DMS 273 (cell line): ENCODE measurements at regions not wholly inside any gene's neighbourhood (a gene's known extent, or its start where the extent isn't known, plus 50 kb on each side); places are given as distances from the start of the nearest gene placed in this dataset.

Source experiments
- DNase-seq: peaks from one replicate; lab custom pipeline; 2025; ENCODE audit not compliant: unreplicated experiment; lab: John Stamatoyannopoulos, UW

DNA sequence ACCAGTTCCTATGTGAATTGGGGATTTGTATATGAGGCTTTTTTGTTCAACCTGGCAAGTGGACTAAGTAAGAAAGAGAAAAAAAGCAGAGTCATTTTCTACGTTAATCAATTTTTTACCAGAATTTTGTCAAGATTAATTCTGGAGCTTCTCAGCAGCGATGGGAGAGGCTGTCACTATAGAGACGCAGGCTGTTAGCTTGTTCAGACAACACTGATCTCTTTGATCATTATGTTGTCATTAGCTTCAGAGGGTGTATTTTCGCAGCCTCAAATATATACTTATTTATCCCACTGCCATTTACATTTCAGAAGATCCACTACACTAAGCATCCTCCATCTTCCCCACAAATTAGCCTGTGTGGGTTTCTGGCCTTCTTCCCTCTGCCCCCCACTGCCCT lies 196.7 kb upstream of the PFKP start:
- no peak for DNase-seq

GRCh38 chr10:2867788-2868299 lies 199.5 kb upstream of the PFKP start:
- DNase-seq = no peak

DNA sequence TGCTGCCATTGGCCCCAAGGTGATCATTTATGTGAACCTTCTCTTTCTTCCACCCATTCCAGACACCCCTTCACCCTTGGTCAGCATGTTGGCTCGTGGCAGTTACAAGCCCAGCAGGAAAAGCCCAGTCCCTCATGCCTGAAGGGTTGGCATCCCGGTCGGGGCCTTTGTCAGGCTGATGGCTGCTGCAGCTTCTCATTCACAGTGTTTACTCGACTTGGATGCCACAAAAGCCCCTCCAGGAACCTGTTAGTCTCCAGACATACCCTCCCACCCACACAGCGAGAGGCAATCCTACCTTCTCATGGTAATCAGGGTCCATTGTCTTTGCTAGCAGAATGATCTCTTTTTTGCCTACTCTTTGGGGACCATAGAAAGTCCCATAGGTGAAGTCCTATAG lies 200.8 kb upstream of the PFKP start:
- DNase-seq = no peak

DNA sequence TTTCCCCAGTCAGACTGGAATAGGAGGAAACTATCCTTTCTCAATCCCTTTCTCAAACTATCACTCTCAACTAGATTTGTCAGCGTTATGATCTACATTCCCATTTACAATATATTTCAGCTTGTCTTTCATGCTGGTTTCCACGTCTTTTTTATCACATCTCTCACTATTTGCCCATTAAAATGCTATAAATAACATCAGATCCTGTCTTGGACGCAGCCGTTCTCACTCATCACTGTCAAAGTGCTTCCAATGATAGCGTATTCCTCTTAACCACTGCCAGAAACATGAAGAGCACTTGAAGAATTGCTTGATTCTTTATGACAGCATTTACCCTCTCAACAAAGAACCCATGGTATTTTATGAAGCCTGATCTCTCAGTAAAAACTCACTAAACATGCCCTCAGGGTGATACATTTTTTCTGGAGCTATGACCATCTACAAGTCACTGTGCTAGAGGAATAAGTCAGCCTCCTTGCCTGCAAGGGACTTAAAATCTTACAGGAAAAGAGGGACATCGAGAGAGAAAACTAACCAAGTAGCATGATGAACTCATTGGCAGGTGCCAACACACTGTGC lies 205.6 kb upstream of the PFKP start:
- no peak for DNase-seq

DNA sequence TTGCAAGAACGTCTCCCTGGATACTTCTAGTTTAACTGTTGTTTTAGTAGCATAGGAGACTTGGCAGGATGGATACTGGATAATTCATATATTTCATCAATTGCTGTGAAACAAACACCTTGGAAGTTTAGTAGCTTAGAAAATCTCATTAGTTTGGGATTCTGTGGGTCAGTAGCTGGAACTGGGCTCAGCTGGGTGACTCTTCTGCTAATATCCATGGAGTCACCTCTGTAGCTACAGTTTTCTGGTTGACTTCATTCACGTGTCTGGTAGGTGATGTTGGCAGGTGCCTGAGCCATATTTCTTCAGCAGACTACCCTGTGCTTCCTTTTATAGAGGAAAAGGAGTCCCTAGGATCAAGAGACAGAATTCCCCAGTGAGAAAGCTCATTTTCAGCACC lies 208.9 kb upstream of the PFKP start:
- DNase-seq = no peak

GRCh38 chr10:2856598-2856997 lies 210.8 kb upstream of the PFKP start:
- DNase-seq = no peak

DNA sequence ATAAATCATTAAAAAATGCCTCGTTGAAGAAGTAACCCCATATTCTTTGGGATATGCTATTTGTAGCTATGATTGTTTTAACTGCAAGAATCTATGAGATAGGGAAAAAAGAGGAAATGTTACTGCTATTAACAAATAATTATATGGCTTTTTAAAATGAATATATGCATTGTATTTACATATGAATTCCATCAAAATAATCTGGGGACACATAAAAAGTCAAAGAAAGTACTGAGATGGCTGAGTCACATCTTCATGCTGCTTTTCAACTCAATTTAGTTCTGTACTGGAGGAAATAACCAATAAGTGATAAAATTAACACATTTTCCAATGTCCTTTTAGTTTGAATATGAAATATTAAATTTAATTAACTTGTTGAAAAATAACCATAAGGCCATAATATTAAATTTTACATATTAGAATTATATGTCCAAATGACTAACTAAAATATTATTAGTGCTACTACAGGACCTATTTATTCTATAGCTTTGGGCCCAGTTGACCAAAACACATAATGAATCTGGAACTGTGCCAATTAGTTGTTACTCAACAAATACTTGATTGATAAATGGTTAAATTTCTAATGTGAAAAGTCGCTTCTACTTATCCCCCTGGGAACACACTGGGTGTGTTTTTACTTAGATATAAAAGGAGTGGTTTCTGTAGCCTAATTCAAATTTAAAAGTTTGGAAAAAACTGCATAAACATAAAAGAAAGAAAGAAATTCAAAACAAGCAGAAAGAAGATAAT lies 214.6 kb upstream of the PFKP start:
- no peak for DNase-seq

DNA sequence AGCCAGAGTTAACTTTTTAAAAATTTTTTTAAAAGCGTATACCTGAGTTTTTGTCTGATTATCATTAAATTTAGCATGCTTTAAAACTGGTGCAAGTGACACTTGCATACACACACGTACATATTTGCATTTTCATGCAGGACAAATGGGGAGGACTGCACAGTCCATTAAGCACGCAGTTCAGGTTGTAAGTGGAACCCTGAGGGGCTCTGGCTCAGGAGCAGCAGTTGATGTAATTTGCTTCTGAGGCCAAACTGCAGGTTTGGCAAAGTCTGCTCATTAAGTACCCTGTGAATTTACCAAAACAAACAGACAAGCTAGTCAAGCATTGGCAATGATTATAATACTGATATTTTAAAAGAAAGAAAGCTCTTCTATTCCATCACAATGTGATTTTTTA lies 215.8 kb upstream of the PFKP start:
- no peak for DNase-seq

GRCh38 chr10:2850202-2850601 lies 217.1 kb upstream of the PFKP start:
- DNase-seq = no peak

- DNase-seq = no peak
Measured at GRCh38 chr10:2844925-2845324, 222.4 kb upstream of the PFKP start.

GRCh38 chr10:2839081-2839725 lies 228.1 kb upstream of the PFKP start:
- peak; percentile 38 for DNase-seq

- no peak for DNase-seq
Measured at GRCh38 chr10:2837674-2838073, 229.7 kb upstream of the PFKP start.

DNA sequence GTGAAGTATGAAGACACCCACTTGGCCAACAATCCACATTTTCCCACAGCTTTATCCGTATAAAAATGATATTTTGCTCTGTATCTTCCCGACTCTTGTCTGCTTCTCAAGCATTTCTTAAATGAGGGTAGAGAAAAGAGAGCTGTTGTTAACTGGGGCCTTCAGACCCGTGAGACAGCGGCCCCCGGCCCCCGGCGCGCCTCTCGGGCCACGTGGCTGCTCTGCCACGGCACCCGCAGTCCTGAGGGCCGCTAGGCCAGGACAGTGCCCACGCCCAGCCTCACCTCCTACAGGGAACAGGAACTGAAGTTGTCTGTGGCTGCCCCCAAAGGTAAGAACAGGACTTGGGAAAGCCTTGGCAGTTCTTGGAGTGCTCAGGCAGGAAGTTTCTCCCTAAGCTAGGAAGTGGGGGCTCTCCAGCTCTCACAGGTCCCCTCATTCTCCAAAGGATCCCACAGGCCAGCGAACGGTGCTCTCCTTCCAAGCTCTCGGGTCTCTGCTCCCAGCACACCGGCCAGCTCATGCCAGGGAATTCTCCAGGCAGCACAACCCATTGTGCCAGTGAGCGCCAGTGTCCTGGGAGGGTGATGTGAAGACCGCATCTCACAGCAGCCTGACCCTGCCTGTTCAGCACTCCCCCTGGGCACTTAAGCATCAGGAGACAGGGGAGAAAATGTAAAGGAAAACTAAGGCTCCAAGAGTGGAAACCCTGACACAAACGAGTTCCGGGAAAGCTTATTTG lies 230.3 kb upstream of the PFKP start:
- DNase-seq = no peak

GRCh38 chr10:2834214-2834613 lies 233.1 kb upstream of the PFKP start:
- DNase-seq = no peak

DNA sequence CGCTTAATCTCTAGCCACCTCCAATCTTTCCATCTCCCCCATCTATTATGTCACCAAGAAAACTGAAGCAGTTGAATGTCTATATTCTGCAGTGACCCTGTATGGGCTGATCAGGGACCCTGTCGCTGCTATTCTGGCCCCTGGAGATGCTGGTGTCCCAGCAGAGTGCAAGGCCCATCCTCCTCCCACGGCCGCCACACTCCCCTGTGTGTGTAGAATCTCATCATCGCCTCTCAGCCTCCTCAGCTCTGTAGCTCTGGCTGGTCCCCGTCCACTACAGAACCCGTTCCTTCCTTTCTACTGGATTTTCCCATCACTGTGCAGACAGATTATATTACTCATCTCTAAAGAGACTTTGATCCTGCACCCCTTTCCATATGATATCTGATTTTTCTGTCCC lies 235.8 kb upstream of the PFKP start:
- DNase-seq = no peak

DNA sequence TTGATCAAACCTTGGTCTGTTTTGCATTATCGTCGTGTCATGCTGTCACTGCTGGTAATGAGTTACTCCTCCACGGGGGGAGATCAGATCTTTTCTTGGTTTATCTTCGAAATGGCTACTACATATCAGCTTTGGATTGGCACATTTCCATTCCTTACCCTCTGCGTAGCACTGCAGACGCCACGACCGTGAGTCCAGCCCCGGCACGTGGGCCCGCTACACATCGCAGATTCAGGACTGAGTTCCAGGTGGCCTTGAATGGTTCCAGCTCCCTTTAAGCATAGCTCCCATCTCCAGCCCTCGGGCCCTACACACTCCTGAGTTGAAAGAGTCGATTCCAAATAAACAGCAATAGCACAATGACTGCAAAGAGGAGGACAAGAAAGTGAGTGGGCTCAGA lies 238.6 kb upstream of the PFKP start:
- no peak for DNase-seq

DNA sequence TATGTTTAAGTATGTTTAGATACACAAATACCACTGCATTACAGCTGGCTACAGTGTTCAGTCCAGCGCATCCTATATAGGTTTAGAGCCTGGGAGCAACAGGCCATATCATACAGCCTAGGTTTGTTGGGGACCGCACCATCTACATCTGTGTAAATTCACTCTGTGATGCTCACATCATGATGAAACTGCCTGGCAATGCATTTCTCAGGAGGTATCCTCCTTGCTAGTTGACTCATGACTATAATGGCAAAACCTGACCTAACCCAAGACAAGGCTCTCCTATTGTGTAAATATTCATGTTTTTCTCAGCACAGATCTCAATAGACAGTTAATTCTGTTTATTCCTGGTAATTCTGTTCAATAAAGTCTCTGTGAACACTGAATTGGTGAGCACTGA lies 240.7 kb upstream of the PFKP start:
- DNase-seq = no peak

DNA sequence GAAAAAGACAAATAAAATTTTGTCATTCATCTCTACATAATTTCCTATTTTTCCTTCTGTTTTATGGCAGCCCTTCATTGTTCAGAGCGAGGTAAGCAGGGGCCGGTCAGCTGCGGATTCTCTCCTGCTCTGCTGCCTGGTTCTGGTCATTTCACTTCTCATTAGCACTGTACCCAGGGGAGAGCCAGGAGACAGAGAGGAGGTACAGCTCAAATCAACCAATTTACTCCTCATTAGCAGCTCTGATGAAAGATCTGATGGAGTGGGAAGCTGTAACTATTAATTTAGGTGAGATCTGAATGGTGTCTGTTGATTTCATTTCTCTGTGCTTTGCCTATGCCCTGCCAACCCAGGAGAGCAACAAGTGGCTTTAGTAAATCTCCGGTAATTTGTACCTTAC lies 241.5 kb upstream of the PFKP start:
- no peak for DNase-seq

- no peak for DNase-seq
Measured at GRCh38 chr10:2817940-2818636, 249.3 kb upstream of the PFKP start.

DNA sequence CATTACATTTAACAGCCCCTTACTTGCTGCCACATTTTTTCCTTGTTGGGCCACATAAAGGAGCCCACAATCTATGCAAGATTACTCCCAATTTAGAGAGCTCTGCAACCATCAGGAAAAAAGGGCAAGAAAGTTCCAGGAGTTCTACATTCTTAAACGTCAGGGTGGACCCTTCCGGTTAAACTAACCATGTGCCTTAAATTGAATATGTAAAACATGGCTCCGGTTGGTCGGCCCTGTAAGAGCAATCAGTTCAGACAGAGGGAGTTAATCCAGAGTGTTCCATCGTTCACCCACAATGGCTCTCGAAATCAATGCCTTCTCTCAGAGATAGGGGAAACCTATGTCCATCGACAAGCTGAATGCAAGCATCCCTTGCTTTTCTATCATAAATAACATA lies 253.7 kb upstream of the PFKP start:
- DNase-seq = no peak

- DNase-seq = no peak
Measured at GRCh38 chr10:2813286-2813685, 254.1 kb upstream of the PFKP start.
